NCI-H2227 treated with DMSO at 0.1 percent for 48 hours (cell line): ENCODE measurements at regions not wholly inside any gene's neighbourhood (a gene's known extent, or its start where the extent isn't known, plus 50 kb on each side); places are given as distances from the start of the nearest gene placed in this dataset.
"Not testable (repeated sequence)": the region's sequence is repeated elsewhere in the genome, so short reads cannot be mapped to it uniquely, and the experiment has no call there.

ENCODE experiments used
- DNase-seq: peaks from one replicate; lab custom pipeline; 2025; lab: John Stamatoyannopoulos, UW

DNA sequence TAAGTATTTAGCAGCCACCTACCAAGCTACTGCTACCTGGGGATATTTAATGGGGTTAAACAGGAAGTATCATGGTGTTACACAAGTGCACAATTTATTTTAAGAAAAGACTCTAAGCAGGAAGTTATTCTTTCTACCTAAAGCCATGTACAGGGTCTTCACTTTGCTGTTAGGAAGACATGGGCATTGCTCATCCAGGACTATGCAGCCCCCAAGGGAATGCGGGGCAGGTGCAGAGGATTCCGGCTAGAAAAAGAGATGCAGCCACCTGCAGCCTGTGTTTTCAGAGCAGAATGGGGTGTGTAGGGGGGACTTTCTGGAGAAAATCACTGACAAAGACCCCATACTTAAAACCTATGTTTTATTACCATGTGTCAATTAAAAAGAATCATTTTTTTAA lies 399.1 kb upstream of the NOX3 start:
- no peak for DNase-seq

DNA sequence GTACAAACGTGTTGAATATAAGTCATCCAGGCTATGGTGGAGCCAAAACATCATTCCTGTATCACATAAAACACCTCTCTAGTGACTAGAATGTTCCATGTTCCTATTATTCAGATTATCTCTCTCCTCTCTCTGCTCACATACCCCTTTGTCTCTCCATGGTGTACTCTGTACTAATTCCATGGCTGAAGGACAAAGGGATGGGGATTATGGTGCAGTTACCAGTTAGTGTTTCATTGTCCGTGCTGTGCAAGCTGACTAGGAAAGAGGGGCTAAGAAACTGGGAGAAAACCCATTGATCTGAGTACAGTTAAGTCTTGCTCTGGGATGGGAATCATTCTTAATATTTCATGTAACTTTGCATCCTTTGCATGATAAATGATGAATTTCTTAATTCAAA lies 397.4 kb upstream of the NOX3 start:
- DNase-seq, result no peak

DNA sequence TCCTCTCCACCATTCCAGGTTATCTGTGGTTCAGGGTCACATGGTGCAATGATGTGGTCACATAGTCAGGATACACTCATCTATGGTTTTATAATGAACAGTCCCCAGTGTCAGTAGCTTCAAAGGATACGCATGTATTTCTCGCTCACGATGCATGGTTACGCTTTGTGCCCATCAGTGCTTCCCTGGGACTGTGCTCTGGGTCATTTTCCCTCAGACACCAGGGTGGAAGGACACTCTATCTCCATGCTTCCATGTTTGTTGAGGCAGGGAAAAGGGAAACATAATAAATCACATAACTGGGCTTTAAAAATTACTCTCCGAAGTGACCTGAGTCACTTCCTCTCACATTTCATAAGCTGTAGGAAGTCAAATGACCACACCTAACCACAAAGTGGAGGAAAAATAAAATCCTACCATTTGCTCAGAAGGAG lies 394.8 kb upstream of the NOX3 start:
- no peak for DNase-seq

DNA sequence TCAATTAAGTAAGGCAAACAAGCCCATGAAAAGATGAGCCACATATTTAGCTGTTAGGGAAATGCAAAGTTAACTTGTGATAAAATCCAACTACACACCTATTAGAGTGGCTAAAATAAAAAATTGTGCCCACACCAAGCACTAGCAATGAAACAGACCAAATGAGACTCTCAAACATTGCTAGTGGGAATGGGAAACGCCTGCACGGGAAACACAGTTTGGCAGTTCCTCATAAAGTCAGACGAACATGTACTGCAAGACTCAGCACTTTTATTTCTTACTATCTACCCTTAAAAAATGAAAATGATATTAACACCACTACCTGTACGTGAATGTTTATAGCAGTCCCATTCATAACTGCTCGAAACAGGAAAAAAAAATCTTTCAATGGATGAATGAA lies 392.1 kb upstream of the NOX3 start:
- no peak for DNase-seq

DNA sequence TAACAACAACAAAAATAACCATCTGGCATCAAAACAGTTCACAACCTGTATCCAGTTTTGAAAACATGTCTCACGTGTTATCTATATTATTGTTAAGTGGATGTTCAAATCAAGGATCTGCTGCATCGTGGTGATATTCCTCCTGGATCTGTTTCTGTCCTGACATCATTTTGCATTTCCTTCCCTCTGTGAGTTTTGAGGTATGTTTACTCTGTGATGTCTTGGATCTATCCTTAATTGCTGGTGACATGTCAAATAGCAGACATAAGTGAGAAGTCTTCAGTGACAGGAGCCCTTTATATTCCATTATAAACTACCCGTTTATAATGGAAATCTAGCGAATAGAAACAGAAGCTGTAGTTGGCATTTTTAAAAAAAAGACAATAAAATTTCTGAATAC lies 381.8 kb upstream of the NOX3 start:
- DNase-seq, result no peak

DNA sequence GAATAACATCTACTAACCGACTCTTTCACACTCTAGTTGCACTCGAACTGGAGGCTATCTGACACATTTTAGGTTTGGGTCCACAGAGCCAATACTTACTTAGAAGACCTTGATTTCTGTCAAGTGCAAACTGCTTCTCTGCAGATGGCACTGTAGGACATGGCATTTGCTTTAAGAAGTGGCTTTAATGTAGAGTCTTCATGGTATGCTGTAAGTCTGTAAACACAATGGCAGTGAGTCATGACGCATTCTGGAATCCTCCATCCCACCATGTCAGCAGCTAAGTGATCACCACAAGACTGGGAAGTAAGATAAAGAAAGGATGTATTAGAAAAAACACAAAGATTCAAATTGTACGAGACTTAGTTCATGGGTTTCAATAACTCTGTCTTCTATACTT lies 377.0 kb upstream of the NOX3 start:
- no peak for DNase-seq

DNA sequence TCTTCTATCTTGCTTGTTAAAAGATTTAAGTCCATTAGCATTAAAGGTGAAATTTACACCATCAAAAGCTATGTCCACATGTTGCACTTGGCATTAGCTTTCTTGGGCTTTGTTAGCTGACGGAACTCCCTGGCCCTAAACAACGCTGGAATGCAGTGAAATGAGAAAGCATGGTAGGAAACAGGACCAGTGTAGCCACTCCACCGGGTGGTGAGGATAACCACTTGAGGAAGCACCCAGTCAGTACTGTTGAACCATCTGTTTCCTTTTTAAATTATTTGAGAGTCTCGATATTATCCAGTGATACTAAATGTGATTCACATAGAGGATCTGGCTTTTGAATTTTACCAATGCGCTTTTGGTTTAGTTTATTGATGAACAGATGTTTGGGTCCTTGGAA lies 374.9 kb upstream of the NOX3 start:
- DNase-seq, result no peak

DNA sequence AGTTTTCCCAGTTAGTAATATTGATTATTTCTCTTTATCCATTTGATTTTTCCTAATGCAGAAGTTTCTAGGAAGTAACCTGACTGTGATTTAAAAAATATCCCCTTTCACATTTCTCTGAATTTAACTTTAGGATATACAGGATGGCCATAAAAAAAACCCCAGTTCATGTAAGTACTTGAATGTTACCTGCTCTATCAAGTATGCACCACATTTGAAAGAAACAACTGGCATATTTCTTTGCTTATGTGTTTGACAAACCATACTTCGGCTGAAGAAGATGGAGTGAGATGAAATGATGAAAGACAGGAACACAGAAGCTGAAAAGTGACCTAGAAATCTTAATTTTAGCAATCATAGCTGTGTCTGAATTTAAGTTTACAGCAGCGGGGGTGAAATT lies 374.0 kb upstream of the NOX3 start:
- DNase-seq, result no peak

DNA sequence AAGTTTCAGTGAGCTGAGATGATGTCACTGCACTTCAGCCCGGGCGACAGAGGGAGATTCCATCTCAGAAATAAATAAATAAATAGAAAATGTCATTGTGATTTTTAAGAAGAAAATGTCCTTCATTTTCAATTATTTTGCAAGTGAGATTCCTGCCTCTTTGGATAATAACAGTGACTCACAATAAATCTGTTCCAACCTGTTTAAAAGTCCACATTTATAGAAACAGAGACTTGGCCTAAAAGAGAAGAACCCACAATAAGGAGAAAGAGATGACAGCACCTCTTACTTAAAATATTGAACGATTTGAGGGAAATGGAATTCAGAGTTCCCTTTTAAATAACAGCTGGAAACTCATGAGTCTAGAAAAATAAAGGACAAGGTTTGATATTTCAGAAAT lies 373.4 kb upstream of the NOX3 start:
- DNase-seq, result no peak

DNA sequence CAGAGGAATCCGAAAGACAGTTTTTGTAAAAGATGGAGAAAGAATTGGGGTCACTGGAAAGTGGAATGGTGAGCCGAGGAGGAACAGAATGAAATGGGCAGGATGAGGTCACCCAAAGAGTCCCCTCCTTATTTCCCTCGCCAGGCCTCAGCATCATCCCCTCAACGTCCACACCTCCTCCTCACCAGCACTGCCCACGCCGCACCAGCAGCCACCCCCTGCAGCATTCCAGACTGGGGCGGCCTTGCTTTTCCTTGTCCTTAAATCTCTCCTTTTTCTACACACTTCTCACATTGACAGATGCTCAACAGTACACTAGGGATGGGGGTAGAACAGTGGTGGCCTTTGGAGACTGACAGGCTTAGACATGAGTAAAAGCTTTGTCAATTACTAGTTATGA lies 363.1 kb upstream of the NOX3 start:
- DNase-seq, result no peak

DNA sequence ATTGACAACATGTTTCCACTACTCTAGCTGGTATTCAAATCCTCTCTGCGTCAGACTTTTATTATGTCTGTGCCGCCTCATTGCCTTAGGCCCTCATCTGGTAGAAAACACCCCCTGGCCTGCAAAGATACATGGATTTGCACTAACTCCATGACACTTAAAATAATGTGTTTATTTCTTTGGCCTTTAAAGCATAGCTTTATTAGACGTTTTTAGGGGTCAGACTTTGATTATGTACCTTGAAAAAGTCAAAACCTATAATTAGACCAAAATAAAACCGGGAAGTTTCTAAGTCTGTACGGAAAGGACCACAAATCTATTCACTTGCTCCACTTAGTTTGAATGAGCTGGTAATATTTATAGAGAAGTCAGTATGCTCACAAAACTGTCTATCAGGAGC lies 357.9 kb upstream of the NOX3 start:
- peak; percentile 42 for DNase-seq

DNA sequence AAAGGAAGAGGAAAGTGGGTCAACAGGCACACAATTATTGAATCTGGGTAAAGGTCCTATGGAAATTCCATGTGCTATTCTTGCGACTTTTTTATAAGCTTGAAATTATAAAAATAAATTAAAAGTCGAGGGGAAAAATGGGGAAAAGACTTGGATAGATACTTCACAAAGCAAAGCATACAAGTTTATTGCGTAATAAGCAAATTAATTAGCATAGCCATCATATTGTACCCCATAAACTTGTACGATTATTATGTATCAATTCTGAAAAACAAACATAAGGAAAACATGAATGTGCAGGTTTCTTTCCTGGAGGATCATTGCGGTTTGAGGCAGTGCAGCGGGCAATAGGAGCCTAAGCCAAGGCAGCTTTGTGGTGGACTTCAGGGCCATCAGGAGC lies 351.6 kb upstream of the NOX3 start:
- DNase-seq, result no peak

DNA sequence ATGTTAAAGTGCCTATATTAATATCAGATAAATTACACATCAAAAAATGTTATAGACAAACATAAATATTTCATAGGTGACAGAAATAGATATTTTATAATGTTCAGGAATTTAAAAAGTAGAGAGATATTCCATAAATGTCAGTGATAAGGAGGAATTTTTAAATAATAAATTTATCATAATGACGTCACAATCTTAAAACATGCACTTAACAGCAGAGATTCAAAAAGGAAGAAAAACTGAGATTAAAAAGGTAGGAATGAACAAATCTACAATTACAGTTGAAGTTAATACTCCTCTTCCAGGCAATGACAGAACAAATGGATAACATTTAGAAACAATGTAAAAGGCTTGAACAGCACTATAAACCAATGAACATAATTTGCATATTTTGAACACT lies 345.4 kb upstream of the NOX3 start:
- DNase-seq, result no peak

DNA sequence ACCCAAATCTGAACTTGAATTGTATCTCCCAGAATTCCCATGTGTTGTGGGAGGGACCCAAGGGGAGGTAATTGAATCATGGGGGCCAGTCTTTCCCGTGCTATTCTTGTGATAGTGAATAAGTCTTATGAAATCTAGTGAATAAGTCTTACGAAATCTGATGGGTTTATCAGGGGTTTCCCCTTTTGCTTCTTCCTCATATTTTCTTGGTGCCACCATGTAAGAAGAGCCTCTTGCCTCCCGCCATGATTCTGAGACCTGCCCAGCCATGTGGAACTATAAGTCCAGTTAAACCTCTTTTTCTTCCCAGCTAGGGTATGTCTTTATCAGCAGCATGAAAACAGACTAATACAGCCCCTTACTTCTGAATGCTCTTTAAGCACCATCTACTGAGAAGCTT lies 343.2 kb upstream of the NOX3 start:
- DNase-seq, result not testable (repeated sequence)

DNA sequence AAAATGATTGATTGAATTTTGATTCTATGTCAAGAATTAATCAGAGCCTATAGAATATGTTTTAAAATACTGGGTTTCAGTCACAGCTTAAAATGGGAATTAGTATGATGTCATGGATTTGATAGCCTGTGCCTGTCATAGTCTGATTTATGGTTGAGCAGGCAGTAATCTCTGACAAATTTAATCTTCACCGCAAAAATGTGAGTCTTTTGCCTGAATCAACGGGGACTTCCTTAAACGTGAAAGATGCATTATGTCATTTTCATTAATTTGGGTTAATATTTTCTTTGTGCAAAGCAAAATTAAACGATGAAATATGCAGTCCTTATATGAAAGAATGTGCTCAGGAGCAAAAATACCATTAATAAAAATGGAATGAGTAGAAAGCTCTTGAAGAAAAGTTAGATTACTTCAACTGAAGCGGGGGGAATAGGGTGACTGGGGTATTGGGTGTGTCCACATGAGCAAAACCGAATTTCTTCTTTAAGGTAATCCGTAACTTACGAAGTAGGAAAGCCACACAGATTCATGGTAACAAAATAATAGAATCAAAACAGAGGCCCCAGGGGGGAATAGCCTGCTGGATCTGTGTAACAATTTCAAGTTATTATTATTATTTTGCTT lies 339.6 kb upstream of the NOX3 start:
- no peak for DNase-seq

DNA sequence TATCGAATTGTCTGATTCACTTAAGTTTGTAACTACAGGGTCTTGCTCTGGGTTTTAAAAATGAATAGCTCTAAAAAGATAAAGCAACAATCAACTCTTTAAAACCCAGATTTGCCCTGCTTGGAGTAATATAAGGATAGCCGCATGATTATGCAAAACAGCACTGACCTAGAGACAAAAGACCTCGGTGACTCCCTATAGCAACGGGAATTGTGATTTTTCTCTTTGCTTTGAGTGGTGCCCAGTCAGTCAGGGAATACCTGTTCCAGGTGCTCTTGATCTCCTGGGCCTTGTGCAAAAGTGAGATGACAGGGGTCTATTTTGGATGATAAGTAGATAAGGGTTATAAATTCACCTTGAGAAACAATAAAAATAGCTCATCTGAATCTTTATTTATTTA lies 336.3 kb upstream of the NOX3 start:
- DNase-seq, result no peak

DNA sequence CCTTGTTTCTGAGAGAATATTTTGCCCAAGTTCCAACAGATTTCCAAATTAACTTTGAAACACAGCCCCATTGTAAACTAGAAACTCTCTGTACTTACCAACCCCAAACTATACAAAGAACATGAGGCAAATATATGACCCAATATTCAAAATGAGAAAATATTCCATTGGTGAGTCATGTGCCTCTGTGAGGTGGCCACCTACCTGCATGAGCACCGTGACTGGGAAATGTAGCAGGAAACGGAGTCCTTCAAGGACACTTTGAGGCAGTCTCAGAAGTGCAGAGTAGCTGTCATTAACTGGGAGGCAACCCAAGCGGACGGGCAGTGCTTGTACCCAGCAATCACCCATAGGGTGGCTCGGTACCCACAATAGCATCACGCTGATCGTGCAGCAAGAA lies 335.5 kb upstream of the NOX3 start:
- DNase-seq, result no peak

DNA sequence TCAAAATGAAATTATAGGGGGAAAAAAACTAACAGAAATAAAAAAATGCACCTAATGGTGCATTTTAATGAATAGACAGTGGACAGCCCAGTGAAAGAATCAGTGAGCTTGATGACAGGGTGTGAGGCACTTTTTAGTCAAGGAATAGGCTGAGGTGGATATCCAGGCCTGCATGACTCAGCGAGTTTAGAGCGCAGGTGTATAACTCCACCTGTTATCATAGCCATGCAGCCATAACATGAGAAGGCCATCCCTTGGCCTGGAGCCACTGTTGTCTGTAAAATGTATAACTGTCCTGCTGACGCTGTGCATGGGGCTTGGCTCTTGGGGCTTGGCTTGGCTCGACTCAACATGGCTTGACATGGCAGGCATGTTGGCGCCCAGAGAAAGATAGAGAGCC lies 331.5 kb upstream of the NOX3 start:
- DNase-seq, result no peak

DNA sequence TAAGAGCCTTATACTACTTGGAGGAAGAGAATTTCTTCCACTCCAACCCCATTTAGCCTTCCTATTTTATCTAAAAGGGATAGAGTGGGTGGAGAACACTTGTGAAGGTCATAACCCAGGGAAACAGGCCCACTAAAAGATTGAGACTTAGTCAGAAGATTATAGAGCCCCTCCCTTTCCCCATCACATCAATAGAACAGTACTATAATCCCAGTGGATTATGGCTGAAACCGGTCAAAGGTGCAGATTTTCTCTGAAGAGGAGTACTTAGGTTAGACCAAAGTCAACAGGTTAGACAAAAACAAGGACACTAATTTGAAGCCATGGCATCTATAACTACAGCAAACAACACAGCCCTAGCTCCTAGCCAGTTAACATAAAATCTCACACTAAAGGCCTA lies 330.9 kb upstream of the NOX3 start:
- DNase-seq, result no peak

DNA sequence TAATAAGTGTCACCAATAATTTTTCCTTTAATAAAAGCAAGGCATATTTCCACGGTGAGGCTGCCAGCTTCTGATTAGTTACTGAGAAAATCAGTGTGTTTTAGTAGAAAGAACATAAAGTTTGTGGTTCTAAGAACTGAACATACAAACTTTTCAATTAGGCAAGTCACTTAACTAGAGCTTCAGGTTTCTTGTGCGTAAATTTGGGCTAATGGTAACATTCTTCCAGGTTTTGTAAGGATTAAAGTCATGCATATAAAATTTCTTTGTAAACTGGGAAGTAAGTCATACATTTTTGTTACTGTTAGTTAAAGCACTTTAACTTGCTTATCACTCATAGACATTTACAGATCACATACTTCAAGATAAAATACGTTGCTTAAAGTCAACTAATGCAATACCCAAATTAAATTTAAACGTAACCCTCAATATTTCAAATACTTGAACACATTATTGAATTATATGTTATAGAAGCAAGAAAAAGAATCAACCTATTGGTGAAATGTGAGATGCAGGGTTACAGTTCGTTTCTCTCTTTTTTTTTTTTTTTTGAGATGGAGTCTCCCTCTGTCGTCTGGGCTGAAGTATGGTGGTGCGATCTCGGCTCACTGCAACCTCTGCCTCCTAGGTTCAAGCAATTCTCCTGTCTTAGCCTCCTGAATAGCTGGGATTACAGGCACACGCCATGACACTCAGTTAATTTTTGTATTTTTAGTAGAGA lies 327.3 kb upstream of the NOX3 start:
- no peak for DNase-seq

DNA sequence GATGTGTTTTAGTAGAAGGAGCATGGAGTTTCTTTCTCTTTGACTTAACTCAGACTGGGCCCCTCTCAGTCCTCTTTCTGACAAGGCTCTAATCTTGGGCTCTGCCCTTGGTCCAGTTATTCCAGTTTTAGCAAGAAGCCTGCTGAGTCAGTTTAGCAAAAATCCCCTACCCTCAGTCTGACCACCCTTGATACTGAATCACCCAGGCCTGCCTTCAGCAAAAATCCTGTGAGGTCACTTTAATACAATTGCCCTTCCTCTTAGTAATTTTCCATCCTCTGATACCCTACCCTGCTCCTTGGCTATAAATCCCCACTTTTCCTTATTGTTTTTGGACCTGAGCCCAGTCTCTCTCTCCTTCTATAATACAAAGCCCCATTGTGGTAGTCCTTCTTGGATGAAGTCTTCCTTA lies 326.7 kb upstream of the NOX3 start:
- peak; percentile 22 for DNase-seq

DNA sequence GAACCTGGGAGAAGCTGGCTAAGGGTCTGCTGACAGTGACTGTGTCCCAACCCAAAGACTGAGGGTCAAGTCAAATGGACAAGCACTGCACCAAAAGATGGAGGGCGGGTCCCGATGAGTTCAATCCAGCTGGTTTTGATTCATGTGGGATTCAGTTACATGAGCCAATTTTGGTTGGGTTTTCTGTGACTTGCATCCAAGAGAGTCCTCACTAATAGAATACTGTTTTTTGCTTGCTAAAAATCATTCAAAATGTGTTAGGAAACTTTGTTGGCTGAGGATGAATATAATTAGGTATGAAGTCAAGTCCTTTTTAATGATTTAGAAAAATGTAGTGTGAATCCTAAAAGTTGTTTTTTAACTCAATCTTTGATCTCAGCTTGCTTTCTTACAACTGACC lies 323.8 kb upstream of the NOX3 start:
- no peak for DNase-seq

DNA sequence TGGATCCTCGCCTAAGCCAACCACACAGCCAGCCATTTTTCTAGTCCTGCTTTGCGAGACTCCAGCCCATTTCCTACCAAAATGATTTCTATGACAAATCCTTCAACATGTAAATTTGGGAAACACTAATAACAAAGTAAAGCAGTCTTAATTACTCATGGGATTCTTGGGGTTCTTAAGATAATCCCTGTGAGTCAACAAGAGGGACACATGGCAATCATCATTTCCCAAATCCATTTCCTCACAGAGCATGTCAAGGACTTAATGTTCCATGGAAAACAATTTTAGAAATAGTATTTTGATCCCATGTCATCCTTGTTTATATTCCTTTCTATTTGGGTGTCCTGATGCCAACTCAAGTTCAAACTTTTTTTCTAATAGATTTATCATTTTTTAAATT lies 322.7 kb upstream of the NOX3 start:
- DNase-seq, result no peak

DNA sequence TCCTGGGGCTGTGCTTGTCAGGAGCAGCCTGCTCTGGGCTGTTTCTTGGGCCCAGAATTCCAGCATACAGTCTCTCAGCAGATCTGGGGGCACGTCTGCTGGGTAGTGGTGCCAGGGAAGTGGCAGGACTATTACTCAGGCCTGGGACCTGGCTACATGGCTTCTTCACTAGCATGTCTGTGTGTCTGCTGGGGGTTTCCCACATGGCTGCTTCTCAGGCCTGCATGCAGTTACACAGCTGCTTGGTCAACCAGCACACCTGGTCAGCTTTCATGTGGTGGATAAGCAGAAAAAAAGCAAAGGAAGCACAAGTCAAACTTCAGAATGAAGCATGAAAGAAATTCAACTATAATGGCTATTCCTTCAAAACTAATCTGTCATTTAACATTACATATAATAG lies 316.2 kb upstream of the NOX3 start:
- no peak for DNase-seq
